DOHH2 (cell line): ENCODE measurements at regions not wholly inside any gene's neighbourhood (a gene's known extent, or its start where the extent isn't known, plus 50 kb on each side); places are given as distances from the start of the nearest gene placed in this dataset.

Experiments used
- CTCF ChIP-seq: fragments of 200-600 bp; sonication (generic); IDR thresholded peaks from one replicate; pipeline ENCODE4 v1.5.1; 2014; ENCODE audit warnings: antibody characterized with exemption, mild to moderate bottlenecking, low read depth, low read length; ENCODE audit not compliant: poor library complexity, severe bottlenecking
- EZH2phosphoT487 ChIP-seq: fragments of 200-600 bp; sonication (generic); IDR thresholded peaks from 2 replicates; pipeline ENCODE4 v1.6.1; 2017; ENCODE audit warnings: borderline replicate concordance, mild to moderate bottlenecking, antibody characterized with exemption, low read length, moderate library complexity, mixed read lengths

DNA sequence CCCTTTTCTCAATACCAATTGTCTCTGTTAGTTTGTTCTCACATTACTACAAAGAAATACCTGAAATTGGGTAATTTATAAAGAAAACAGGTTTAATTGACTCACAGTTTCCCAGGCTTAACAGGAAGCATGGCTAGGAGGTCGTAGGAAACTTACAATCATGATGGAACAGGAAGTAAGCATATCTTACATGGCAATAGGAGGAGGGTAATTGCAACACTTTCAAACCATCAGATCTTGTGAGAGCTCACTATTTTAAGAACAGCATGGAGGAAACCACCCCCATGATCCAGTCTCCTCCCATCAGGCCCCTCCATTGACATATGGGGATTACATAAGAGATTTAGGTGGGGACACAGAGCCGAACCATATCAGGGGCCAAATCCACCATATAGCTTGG lies 1210.1 kb upstream of the SPRY2 start:
- no peak for TF ChIP-seq EZH2phosphoT487
- no peak for TF ChIP-seq CTCF
